SK-N-SH (cell line): ENCODE measurements at regions not wholly inside any gene's neighbourhood (a gene's known extent, or its start where the extent isn't known, plus 50 kb on each side); places are given as distances from the start of the nearest gene placed in this dataset.
"Not testable (repeated sequence)": the region's sequence is repeated elsewhere in the genome, so short reads cannot be mapped to it uniquely, and the experiment has no call there.

Source experiments
- CTCF ChIA-PET: fragments of 300-600, 350-600 bp; formaldehyde crosslinking; extraction: SDS; loops from one replicate; lab custom pipeline; 2021; lab: Yijun Ruan, JAX
- POLR2A ChIA-PET: fragments of 350-600 bp; sonication (Branson Sonifier 250); formaldehyde crosslinking; extraction: SDS; loops from one replicate; lab custom pipeline; 2020; ENCODE audit warnings: antibody characterized with exemption, inconsistent platforms; lab: Yijun Ruan, JAX
- DNase-seq: peaks from one replicate; pipeline ENCODE4 v3.0.0; 2012
- H2AFZ ChIP-seq: fragments of 200-600 bp; sonication (generic); 2 replicates; pipeline ENCODE4 v1.8.1; 2016; ENCODE audit warnings: antibody characterized with exemption, mild to moderate bottlenecking, low read depth
- H3F3A ChIP-seq: fragments of 200-600 bp; sonication (generic); replicated peaks from 2 replicates; pipeline ENCODE3; 2016; ENCODE audit warnings: antibody characterized with exemption, mild to moderate bottlenecking; ENCODE audit not compliant: insufficient read depth
- H3K27ac ChIP-seq, 2 experiments: fragments of 200-500 bp in 1 of 2; fragments of 200-600 bp in 1 of 2; sonication (Bioruptor generic) in 1 of 2; sonication (generic), shearing (Covaris generic) in 1 of 2; 2 replicates each; pipeline versions ENCODE4 v1.5.1 to v1.6.1; 2014 to 2016; ENCODE audit warnings: low read depth in 2 of 2, inconsistent platforms in 1 of 2, low read length in 1 of 2, mild to moderate bottlenecking in 1 of 2, mixed read lengths in 1 of 2
- H3K27me3 ChIP-seq: fragments of 200-600 bp; sonication (generic), shearing (Covaris generic); 2 replicates; pipeline ENCODE4 v1.6.1; 2016; ENCODE audit warnings: mixed run types; ENCODE audit not compliant: insufficient read depth
- H3K36me3 ChIP-seq, 2 experiments: fragments of 200-500 bp in 1 of 2; fragments of 200-600 bp in 1 of 2; sonication (Bioruptor generic) in 1 of 2; sonication (generic) in 1 of 2; replicated peaks in 1 of 2; 2 replicates each; pipeline versions ENCODE3 to v1.5.1; 2014 to 2016; ENCODE audit warnings: low read length in 1 of 2, mild to moderate bottlenecking in 1 of 2; ENCODE audit not compliant: insufficient read depth in 2 of 2, control insufficient read depth in 1 of 2
- H3K4me1 ChIP-seq, 2 experiments: fragments of 200-500 bp in 1 of 2; fragments of 200-600 bp in 1 of 2; sonication (Bioruptor generic) in 1 of 2; sonication (generic), shearing (Covaris generic) in 1 of 2; 2 replicates each; pipeline versions ENCODE4 v1.5.1 to v1.6.1; 2014 to 2016; ENCODE audit warnings: low read depth in 1 of 2, low read length in 1 of 2, mixed run types in 1 of 2; ENCODE audit not compliant: insufficient read depth in 2 of 2, control insufficient read depth in 1 of 2
- H3K4me2 ChIP-seq: fragments of 200-600 bp; sonication (generic), shearing (Covaris generic); 2 replicates; pipeline ENCODE4 v1.6.1; 2017; ENCODE audit warnings: mixed run types
- H3K4me3 ChIP-seq, 2 experiments: fragments of 200-500 bp in 1 of 2; fragments of 200-600 bp in 1 of 2; sonication (Bioruptor generic) in 1 of 2; sonication (generic), shearing (Covaris generic) in 1 of 2; 2 replicates each; pipeline versions ENCODE4 v1.5.1 to v1.8.1; 2014 to 2016; ENCODE audit warnings: low read depth in 2 of 2, inconsistent platforms in 1 of 2, low read length in 1 of 2, mild to moderate bottlenecking in 1 of 2, mixed read lengths in 1 of 2, moderate library complexity in 1 of 2
- H3K79me2 ChIP-seq: fragments of 200-600 bp; sonication (generic); 2 replicates; pipeline ENCODE4 v1.8.1; 2017; ENCODE audit warnings: mild to moderate bottlenecking; ENCODE audit not compliant: insufficient read depth
- H3K9ac ChIP-seq: fragments of 200-600 bp; sonication (generic); 2 replicates; pipeline ENCODE4 v1.6.1; 2017; ENCODE audit warnings: mixed run types
- H3K9me2 ChIP-seq: fragments of 200-600 bp; sonication (generic); 2 replicates; pipeline ENCODE4 v1.6.1; 2017; ENCODE audit warnings: mixed run types
- H3K9me3 ChIP-seq: fragments of 200-600 bp; sonication (generic); 2 replicates; pipeline ENCODE4 v1.6.1; 2017; ENCODE audit warnings: mixed run types, mild to moderate bottlenecking, moderate library complexity
- H4K20me1 ChIP-seq: fragments of 200-600 bp; sonication (generic); 2 replicates; pipeline ENCODE4 v1.6.1; 2017; ENCODE audit warnings: mild to moderate bottlenecking, mixed run types; ENCODE audit not compliant: insufficient read depth
- ELF1 ChIP-seq: IDR thresholded peaks from 2 replicates; pipeline ENCODE4 v1.4.0; 2012
- EP300 ChIP-seq, 2 experiments: IDR thresholded peaks; 2 replicates each; pipeline versions ENCODE4 v1.4.0 to v1.6.1; 2012; ENCODE audit warnings: borderline replicate concordance in 1 of 2, low read depth in 1 of 2, low read length in 1 of 2
- FOXM1 ChIP-seq: IDR thresholded peaks from 2 replicates; pipeline ENCODE4 v1.4.0; 2012; ENCODE audit warnings: low read depth, mild to moderate bottlenecking
- GATA2 ChIP-seq: sonication (generic); formaldehyde crosslinking; IDR thresholded peaks from 2 replicates; pipeline ENCODE4 v1.5.0; 2020; ENCODE audit warnings: mild to moderate bottlenecking, missing genetic modification reagents
- IRF3 ChIP-seq: fragments of 150-350 bp; IDR thresholded peaks from 2 replicates; pipeline ENCODE4 v1.6.1; 2016; ENCODE audit warnings: mild to moderate bottlenecking, low read depth, low read length
- MAX ChIP-seq: IDR thresholded peaks from 2 replicates; pipeline ENCODE4 v1.4.0; 2012; ENCODE audit warnings: low read depth
- MEF2A ChIP-seq: IDR thresholded peaks from 2 replicates; pipeline ENCODE4 v1.4.0; 2012; ENCODE audit warnings: low read depth, borderline replicate concordance
- NRF1 ChIP-seq: IDR thresholded peaks from 2 replicates; pipeline ENCODE4 v1.6.1; 2012; ENCODE audit warnings: low read depth, mild to moderate bottlenecking, low read length
- RAD21 ChIP-seq: IDR thresholded peaks from 2 replicates; pipeline ENCODE4 v1.6.1; 2012; ENCODE audit warnings: mild to moderate bottlenecking, low read length
- RCOR1 ChIP-seq: fragments of 150-350 bp; IDR thresholded peaks from 2 replicates; pipeline ENCODE4 v1.6.1; 2017; ENCODE audit warnings: antibody characterized with exemption, low read length
- RXRA ChIP-seq: IDR thresholded peaks from 2 replicates; pipeline ENCODE4 v1.4.0; 2012; ENCODE audit warnings: low read depth, mild to moderate bottlenecking, borderline replicate concordance
- ZBTB33 ChIP-seq: IDR thresholded peaks from 2 replicates; pipeline ENCODE4 v1.4.0; 2012; ENCODE audit warnings: low read depth, borderline replicate concordance
- WGBS: methylation state at CpG from one replicate; pipeline ENCODE4 v1.1.6; 2017; ENCODE audit warnings: low lambda C conversion rate; 5-methylcytosine and 5-hydroxymethylcytosine counted together

- TF ChIP-seq IRF3 = no peak
- no peak for TF ChIP-seq MEF2A
Observed at GRCh38 chrX:35439034-35439660, 359.0 kb upstream of the MAGEB16 start (continued).

- no peaks in the 10 kb centered on the region for H3K9me2 ChIP-seq
- H3K27ac ChIP-seq = no peak overlapping the region
- ChIA-PET POLR2A (no interaction called here), CTCF (no interaction called here)
- H3K4me1 ChIP-seq = no peaks in the 10 kb centered on the region
- H3K4me2 ChIP-seq = no peak overlapping the region
- H3K9me3 ChIP-seq = no peaks in the 10 kb centered on the region
- H3F3A ChIP-seq = no peaks in the 10 kb centered on the region
- H4K20me1 ChIP-seq = no peaks in the 10 kb centered on the region
- H2AFZ ChIP-seq = no peak overlapping the region
- no peak overlapping the region for H3K9ac ChIP-seq
- H3K4me3 ChIP-seq = no peak overlapping the region
- no peaks in the 10 kb centered on the region for H3K27me3 ChIP-seq
- H3K36me3 ChIP-seq = no peaks in the 10 kb centered on the region
- no peak for DNase-seq
- WGBS = 5% methylated on average over 2 of the region's 2 CpGs
- TF ChIP-seq FOXM1 (no peak), GATA2 (CRISPR knock-in tag) (no peak), RAD21 (no peak), RCOR1 (no peak), MAX (no peak), ELF1 (no peak), NRF1 (no peak), EP300 (IDR thresholded peaks at IDR 0.05; ENCODE audit: borderline replicate concordance in 1 of 2, low read depth in 1 of 2, low read length in 1 of 2) (no peak), ZBTB33 (no peak)
- no peaks in the 10 kb centered on the region for H3K79me2 ChIP-seq
Observed at GRCh38 chrX:35439692-35440091, 358.4 kb upstream of the MAGEB16 start.

- Histone ChIP-seq H3K4me3 (no peak overlapping the region), H3K27me3 (no peaks in the 10 kb centered on the region), H3K36me3 (no peaks in the 10 kb centered on the region), H3K9ac (no peak overlapping the region), H3K4me2 (no peak overlapping the region), H2AFZ (no peak overlapping the region), H4K20me1 (no peaks in the 10 kb centered on the region), H3K79me2 (no peaks in the 10 kb centered on the region), H3F3A (no peaks in the 10 kb centered on the region), H3K27ac (no peak overlapping the region), H3K9me3 (no peaks in the 10 kb centered on the region), H3K9me2 (no peaks in the 10 kb centered on the region), H3K4me1 (no peaks in the 10 kb centered on the region)
- no peak for TF ChIP-seq FOXM1
- TF ChIP-seq RXRA = no peak
- TF ChIP-seq EP300 (IDR thresholded peaks at IDR 0.05; ENCODE audit: borderline replicate concordance in 1 of 2, low read depth in 1 of 2, low read length in 1 of 2) = no peak
- CTCF ChIA-PET = no interaction called here
- DNase-seq = no peak
- POLR2A ChIA-PET = no interaction called here
Observed at GRCh38 chrX:35442421-35442820, 355.7 kb upstream of the MAGEB16 start.

GRCh38 chrX:35443091-35443582 lies 355.0 kb upstream of the MAGEB16 start:
- H3K4me3 ChIP-seq, H3K9me3 ChIP-seq, DNase-seq, H2AFZ ChIP-seq, POLR2A ChIA-PET, H3K4me1 ChIP-seq, H3K79me2 ChIP-seq, H3K36me3 ChIP-seq, H4K20me1 ChIP-seq, H3K9ac ChIP-seq, H3K27me3 ChIP-seq, H3K27ac ChIP-seq, H3K9me2 ChIP-seq, H3F3A ChIP-seq, H3K4me2 ChIP-seq: not testable (repeated sequence)
- CTCF ChIA-PET = interaction anchor here (0.6 kb wide), 1 partner anchor 1956 kb away, joined by 3 read pairs; no protein-coding TSS in a partner anchor
- WGBS = 9% methylated on average over 3 of the region's 3 CpGs
